GM21515 (cell line): ENCODE measurements at regions not wholly inside any gene's neighbourhood (a gene's known extent, or its start where the extent isn't known, plus 50 kb on each side); places are given as distances from the start of the nearest gene placed in this dataset.

Source experiments
- ATAC-seq: cut with Tn5 transposase; IDR thresholded peaks from one replicate; pipeline ENCODE4 v1.9.1; 2021; ENCODE audit not compliant: unreplicated experiment

GRCh38 chr2:128623776-128624761 is 305.4 kb upstream of the HS6ST1 start:
- peak; percentile 92 for ATAC-seq

DNA sequence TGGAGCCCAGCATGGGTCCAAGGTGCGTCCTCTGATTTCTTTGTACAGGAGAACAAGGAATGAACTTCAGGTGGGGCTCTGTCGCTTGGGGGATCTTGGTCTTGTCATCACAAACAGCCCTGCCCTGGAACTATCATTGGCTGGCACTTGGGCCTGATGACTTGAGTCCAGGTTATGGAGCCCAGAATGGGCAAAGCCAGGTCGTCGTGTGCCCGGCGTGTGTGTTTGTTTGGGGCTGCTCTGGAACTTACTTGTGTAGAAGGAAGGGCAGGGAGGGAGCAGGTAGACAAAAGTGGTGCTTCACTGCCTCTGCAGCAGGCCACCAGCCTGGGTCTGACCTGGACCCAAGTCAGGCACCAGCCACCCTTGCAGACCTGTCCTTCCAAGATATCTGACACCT is 306.3 kb upstream of the HS6ST1 start:
- no peak for ATAC-seq

DNA sequence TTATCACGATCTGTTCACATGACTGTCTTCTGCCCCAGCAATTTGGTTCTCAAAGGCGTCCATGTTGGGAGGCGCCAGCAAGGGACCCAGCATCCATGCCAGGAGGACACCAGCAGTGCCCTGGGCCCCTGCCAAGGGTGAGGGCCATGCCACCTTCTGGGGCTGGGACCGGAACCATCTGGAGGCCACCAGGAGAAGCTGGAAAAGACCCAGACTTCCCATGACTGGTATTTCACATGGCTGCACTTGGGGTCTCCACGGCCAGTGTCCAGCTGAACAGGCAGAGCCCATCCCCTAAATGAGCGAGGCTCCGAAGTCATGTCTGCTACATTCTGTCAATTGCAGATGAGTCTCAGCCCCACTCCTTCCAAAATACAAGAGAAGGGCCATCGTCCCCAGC is 306.8 kb upstream of the HS6ST1 start:
- no peak for ATAC-seq

DNA sequence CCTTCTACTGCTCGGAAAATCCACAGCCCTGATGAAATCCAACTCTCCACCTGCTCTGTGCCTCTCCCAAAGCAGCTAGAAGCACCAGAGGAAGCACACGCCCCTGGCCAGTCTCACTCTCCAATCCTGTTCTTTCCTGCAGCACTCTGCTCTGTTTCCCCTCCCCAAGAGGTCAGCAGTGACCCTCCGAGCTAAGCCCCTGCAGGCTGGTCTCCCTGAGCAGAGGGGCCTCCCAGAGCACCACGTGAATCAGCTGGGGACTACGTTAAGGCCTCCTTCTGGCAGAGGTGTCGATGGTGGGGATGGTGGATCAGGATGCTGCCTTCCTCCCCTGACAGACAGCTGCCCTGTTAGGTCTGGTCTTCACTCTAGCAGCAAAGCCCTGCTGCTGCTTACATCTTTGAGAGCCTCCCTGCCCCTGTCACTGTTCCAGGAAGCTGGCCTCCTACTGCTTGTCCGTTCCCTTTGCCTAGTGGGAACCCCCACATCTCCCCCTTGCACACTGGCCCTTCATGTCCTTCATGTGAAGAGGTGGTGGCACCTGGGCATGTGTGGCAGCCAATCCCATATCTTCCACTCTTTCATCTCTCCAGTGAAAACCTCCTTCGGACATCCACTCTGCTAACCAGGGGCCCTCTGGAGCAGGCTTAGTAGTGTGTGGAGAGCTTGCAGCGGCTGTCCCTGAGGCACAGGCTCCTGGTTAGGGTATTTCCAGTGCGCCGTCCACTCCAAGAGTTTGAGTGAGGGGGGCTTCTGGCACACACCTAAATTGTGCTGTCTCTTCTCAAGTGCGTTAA is 307.5 kb upstream of the HS6ST1 start:
- no peak for ATAC-seq

GRCh38 chr2:128626760-128627511 is 308.3 kb upstream of the HS6ST1 start:
- ATAC-seq: no peak

- ATAC-seq: no peak
Measured at GRCh38 chr2:128628206-128628605, 309.5 kb upstream of the HS6ST1 start.

DNA sequence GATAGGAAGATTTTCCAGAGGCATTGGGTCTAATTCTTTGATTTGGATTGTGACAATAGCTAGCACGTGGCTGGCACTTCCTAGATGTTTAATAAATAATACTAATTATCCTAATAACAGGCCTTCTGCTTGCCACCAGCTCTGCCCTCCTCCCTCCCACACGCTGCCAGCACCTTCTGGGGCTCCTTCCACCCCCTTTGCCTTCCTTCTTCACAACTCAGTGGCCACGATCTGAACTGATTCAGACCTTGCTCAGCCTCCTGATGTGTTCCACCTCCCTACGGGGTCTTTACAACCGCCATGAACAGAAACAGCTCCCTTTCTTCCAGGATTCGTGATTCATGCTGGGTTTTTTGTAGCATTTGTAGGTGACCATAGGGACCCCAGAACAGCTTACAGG is 310.3 kb upstream of the HS6ST1 start:
- ATAC-seq: no peak

DNA sequence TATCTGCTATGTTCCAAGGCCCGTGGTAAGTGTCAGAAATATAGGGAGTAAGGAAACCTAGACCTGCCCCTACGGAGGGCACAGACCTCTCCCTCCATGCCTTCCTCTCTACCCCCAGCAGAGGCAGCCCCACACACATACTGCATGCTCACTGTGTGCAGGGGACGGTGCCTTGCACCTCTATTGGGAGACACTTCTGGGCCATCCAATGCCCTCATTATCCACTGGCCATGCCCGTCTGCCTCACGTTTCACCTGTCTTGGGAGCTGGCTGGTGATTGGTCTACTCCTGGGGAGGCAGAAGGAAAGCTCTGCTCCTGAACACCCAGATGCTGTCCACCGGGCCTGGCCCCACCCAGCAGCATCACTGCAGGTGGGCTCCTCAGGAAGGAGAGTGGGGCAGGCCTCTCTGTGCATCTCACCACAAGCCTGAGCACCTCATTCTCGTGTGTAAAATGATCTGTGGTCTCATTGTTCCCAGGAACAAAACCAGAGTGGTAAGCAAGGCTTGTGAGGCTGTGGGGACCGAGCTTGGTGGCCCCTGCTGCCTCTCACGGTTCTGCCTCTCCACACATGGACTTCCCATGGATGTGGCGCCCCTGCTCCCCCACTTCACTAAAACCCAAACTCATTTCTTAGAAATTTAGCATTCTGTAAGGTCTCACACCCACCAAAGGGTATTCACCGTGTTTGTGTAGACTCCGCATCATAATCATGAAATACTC is 312.5 kb upstream of the HS6ST1 start:
- no peak for ATAC-seq

DNA sequence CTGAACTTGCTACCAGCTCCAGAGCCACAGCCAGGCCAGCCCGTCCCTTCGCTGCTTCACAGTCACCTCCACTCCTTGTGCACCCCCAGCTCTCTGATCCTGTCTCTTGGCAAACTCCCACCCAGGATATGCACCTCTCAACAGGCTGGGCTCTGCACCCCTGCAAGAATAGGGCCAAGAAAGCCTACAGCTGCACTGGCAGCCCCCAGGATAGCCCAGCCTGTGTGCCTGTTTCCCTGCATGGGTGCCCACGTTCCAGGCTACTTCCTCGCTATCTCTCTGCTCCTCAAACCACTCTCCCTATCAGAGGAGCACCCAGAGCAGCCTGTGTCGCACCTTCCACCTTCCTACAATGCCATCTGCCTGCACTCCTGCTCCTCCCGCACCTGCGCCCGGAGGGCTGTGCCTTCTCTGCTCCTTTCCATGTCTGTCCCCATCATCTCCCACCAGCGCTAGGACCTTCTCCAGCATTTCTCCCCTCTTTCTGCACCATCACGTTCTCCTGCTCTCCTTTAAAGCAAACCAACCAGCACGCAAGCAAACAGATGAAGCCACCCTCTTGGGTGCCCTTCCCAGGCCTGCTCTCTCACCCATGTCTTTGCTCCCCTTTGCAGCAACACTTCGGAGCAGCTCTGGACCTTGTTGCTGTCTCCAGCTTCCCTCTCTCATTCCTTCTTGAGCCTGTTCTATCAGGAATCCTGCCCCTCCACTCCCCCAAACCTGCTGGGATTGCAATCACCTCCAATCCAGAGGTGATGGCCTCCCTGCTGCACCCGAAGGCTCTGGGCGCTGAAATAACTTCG is 313.2 kb upstream of the HS6ST1 start:
- ATAC-seq: no peak

- no peak for ATAC-seq
Measured at GRCh38 chr2:128632501-128632800, 313.8 kb upstream of the HS6ST1 start.

DNA sequence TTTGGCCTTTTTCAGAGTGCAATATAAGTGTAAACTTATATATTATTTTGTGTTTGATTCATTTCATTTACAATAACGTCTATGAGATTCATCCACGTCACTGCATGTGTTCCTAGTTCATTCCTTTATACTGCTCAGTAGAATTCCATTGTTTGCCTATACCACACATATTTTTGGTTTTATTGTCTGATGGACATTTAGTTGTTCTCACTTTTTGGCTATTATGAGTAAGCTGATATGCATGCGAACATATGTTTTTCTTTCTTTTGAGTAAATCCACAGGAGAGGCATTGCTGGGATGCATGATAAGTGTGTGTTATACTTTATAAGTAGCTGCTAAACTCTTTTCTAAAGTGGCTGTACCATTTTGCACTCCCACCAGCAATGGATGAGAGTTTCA is 314.8 kb upstream of the HS6ST1 start:
- no peak for ATAC-seq

- no peak for ATAC-seq
Measured at GRCh38 chr2:128635361-128635900, 316.8 kb upstream of the HS6ST1 start.

DNA sequence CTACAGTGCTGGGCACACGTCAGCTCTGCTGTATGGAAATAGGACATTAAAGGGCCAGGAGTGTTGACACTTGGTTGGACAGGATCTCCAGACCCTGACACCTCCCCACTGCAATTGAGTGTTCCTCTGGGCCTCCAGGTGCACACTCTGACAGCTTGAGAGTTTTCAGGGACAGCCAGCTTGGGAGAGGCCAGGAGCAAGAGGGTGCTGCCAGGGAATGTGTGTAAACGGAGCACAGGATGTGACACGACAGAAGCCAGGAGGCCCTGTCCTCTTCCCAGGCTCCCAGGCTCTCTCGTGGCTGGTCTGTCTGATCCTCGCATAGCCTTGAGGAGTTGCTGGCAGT is 318.1 kb upstream of the HS6ST1 start:
- ATAC-seq: no peak

DNA sequence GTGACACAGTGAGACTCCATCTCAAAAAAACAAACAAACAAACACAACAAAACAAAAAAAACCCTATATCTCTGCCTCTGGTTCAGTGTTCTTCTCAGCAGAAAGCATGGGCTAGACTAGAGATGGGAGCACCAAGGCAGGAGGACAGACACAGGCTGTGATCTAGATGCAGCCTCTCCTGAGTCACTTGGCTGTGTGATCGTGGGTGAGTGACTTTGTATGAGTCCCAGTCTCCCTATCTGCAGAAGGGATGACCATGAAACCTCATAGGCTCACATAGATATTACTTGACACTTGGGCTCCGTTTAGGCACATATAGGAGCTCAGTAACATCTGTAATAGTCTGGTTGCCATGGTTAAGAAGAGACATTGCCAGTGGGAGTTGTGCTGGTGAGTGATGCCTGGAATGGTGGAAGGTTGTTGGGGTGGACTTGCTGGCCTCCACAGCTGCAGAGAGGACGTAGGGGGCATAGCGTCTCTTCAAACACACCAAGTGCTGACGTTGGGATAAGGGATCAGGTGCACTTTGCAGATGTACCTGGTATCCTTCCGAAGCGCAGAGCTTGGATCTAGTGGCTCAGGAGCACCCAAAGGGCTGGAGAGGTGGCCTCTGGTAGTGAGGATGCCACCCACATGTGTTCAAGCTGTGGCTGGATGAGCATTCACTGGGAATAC is 318.9 kb upstream of the HS6ST1 start:
- no peak for ATAC-seq

DNA sequence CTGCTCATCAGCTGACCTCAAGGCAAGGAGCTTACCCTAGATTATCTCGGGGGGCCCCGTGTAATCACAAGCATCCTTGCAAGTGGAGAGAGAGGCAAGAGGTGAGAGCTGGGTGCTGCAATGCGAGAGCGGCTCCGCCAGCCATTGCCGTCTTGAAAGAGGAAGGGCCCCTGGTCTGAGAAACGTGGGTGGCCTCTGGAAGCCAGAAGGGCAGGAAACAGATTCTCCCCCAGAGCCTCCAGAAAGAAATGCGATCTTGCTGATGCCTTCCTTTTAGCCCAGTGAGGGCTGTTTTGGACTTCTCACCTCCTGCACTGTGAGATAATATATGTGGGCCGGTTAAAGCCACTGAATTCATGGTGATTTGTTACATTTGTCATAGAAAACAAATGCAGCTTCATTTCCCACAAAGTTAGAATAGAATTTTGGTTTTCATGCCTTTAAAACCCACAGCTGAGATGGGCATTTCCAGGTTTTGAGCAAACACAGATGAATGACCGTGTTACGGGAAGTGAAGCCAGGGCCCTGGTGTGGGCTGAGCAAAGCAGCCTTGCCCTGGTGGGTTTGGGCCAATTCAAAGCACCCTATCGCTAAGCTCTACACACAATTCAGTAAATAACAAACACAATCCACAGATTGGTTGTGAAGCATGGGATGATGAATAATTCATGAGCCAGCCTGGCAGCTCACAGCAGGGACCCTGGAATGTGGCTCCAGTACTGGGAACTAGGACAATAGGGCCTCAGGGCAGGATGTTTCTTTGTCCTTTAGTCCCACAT is 319.9 kb upstream of the HS6ST1 start:
- ATAC-seq: no peak

DNA sequence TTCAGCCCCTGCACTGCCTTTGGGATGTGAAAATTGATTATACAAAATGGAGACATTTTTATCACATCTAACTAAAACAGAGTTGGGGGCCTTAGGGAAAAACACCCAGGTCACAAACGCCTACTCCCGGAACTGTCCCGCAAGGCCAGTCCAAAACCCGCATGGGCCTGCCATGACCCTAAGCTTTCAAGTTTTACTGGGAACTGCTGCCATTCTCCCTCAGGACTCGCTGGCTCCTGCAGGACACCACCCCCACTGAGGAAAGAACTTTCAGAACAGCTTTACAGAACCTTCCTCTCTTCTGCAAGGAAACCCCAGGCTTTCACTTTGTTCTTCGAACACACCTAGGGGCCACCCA is 320.4 kb upstream of the HS6ST1 start:
- no peak for ATAC-seq

GRCh38 chr2:128639693-128640092 is 321.0 kb upstream of the HS6ST1 start:
- no peak for ATAC-seq

DNA sequence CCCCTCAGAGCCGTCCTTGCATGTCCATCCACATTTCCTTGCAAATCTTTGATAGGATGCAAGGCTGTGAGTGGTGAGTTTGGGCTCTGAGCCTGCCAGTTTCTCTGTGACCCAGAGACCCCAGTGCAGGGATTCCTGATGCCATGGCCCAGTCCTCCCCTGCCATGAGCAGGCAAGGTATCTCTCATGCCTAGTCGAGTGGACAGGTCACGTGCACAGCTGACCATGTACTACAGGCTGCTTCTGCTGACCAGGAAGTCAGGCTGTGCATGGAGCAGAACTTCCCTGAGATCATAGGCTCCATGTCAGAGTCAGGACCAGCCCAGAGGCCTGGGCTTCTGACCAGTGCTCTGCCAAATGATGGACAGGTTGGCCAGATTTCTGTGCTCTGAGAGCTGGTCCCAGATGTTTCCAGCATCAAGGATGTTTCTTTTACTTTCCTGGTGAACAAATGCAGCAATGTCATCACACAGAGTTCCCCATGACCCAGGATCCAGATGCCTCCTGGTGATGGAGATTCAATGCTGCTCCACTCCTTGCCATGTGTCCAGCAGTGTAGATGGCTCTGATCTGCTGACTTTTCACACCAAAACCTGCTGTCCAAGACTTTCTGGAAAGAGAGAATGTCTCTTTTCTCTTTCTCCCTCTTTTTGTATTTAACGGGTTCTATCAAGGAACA is 321.6 kb upstream of the HS6ST1 start:
- no peak for ATAC-seq
